Small intestine (tissue), 7 donors: ENCODE measurements at regions not wholly inside any gene's neighbourhood (a gene's known extent, or its start where the extent isn't known, plus 50 kb on each side); places are given as distances from the start of the nearest gene placed in this dataset.

ENCODE experiments used
- DNase-seq, 2 donors: peaks; one replicate each; pipeline versions ENCODE4 v3.0.0 to v3.0.0-alpha.2; 2013
- FAIRE-seq: peaks from 2 replicates; lab custom pipeline; 2012; peaks lifted over from hg19 to GRCh38; lab: Jason Lieb, UNC
- H3K27ac ChIP-seq, 3 donors: one replicate each; pipeline ENCODE4 v1.5.1; 2013; ENCODE audit warnings: low read length in 2 of 3, mild to moderate bottlenecking in 2 of 3, control low read depth in 1 of 3, inconsistent platforms in 1 of 3, low read depth in 1 of 3, moderate library complexity in 1 of 3
- H3K27me3 ChIP-seq, 3 donors: one replicate each; pipeline ENCODE4 v1.6.1; 2013; ENCODE audit warnings: low read length in 3 of 3, inconsistent platforms in 1 of 3; ENCODE audit not compliant: control insufficient read depth in 3 of 3, insufficient read depth in 3 of 3
- H3K36me3 ChIP-seq, 3 donors: one replicate each; pipeline ENCODE4 v1.6.1; 2013; ENCODE audit warnings: low read length in 3 of 3, inconsistent platforms in 1 of 3, low read depth in 1 of 3, mild to moderate bottlenecking in 1 of 3, moderate library complexity in 1 of 3; ENCODE audit not compliant: control insufficient read depth in 3 of 3, insufficient read depth in 2 of 3
- H3K4me1 ChIP-seq, 3 donors: one replicate each; pipeline ENCODE4 v1.6.1; 2013; ENCODE audit warnings: low read length in 2 of 3, inconsistent platforms in 1 of 3, low read depth in 1 of 3, mild to moderate bottlenecking in 1 of 3, moderate library complexity in 1 of 3; ENCODE audit not compliant: control insufficient read depth in 3 of 3, insufficient read depth in 2 of 3
- H3K4me3 ChIP-seq, 3 donors: one replicate each; pipeline ENCODE4 v1.5.1; 2013; ENCODE audit warnings: low read length in 3 of 3, control low read depth in 1 of 3, inconsistent platforms in 1 of 3, low read depth in 1 of 3, mild to moderate bottlenecking in 1 of 3, moderate library complexity in 1 of 3
- H3K9me3 ChIP-seq, 2 donors: one replicate each; pipeline ENCODE4 v1.6.1; 2013; ENCODE audit warnings: low read depth in 1 of 2, low read length in 1 of 2; ENCODE audit not compliant: control insufficient read depth in 2 of 2, insufficient read depth in 1 of 2
- WGBS, 3 donors: extraction: QIAGEN DNeasy Blood & Tissue Kit; methylation state at CpG; one replicate each; pipeline ENCODE4 v1.1.7; 2013; 5-methylcytosine and 5-hydroxymethylcytosine counted together
- donor health status: healthy with polysubstance abuse.
- donor health status: control.
- donor health status: control.
- donor health status: Bipolar disorder and iron deficiency.
- donor health status: healthy.

DNA sequence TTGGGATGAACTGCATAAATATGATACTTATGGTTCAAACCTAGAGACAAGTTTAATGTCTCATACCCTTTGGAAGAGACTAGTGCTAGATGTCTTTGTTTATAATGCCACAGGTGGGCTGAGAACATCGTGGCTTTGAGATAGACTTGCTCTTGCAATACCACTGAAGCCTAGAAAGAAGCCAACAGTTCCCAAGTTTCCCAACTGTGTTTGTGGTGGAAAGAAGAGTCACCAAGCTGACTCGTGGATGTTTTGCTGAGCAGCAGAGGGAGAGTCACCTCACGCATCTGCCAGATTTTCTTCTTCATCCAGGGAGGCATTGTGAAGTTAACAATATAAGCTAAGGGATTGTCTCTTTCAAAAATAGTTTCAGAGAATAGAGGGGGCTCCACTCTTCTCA lies 1076.2 kb downstream of the C4orf33 start:
- Histone ChIP-seq H3K27me3 (no peaks in the 10 kb centered on the region), H3K27ac (no peak overlapping the region), H3K4me1 (no peaks in the 10 kb centered on the region), H3K36me3 (no peaks in the 10 kb centered on the region), H3K4me3 (no peak overlapping the region), H3K9me3 (no peaks in the 10 kb centered on the region)
- DNase-seq = no peak
- WGBS, 3 donors = 60 to 73% (median 68%) methylated on average over 3 of the region's 3 CpGs
- FAIRE-seq = no peak

DNA sequence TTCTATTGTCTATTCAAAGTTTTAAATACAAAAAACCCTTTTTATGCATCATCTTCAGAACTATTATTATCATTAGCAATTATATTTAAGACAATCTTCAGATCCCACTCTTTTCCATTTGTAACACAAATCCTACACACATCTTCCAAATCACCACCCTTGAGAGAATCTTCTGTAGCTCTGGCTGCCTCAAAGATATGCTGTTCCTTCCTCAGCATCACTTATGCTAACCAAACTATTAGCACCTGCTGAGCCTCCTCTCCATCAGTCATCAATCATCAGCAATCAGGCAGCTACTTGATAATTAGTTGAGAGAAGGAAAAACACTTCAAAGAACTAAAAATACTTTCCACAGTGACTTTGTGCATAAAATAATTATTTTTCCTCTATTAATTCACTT lies 1082.2 kb downstream of the C4orf33 start:
- no peak for FAIRE-seq
- no peak for DNase-seq
- Histone ChIP-seq H3K9me3 (no peaks in the 10 kb centered on the region), H3K27me3 (no peaks in the 10 kb centered on the region), H3K27ac (no peak overlapping the region), H3K4me3 (no peak overlapping the region), H3K4me1 (no peaks in the 10 kb centered on the region), H3K36me3 (no peaks in the 10 kb centered on the region)

DNA sequence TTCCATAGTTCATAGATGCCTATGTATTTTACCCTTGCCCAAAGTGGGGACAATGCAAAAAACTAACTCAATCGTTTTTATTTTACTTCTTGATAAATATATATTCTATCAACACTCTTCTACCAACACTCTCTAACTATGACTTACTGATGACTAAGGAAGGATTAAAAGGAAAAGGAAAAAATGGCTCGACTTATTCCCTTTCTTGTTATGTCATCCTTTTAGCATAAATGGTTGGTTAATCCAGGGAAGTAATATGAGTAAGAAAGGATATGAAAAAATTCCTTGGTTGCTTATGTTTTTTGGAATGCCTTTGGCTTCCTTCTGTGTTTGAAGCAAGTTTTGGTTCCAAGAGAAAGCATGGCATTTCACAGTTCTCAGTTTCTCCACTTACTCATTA lies 1087.1 kb downstream of the C4orf33 start:
- Histone ChIP-seq H3K36me3 (no peaks in the 10 kb centered on the region), H3K27ac (no peak overlapping the region), H3K27me3 (no peaks in the 10 kb centered on the region), H3K4me3 (no peak overlapping the region), H3K9me3 (no peaks in the 10 kb centered on the region), H3K4me1 (no peaks in the 10 kb centered on the region)
- FAIRE-seq = no peak
- WGBS, 3 donors = 67 to 86% (median 77%) methylated on average over 2 of the region's 2 CpGs
- DNase-seq = no peak

DNA sequence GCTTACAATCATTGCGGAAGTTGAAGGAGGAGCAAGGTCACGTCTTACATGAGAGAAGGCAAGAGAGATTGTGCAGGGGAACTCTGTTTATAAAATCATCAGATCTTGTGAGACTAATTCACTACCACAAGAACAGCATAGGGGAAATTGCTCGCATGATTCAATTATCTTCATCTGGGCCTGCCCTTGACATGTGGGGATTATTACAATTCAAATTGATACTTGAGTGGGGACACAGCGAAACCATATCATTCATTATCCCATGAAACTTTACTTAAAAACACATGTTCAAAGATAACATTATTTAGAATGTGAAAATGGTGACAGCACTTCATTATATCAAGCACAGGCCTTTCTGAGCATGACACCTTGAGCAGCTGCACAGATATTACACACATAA lies 1087.8 kb downstream of the C4orf33 start:
- Histone ChIP-seq H3K27me3 (no peaks in the 10 kb centered on the region), H3K4me1 (no peaks in the 10 kb centered on the region), H3K36me3 (no peaks in the 10 kb centered on the region), H3K4me3 (no peak overlapping the region), H3K9me3 (no peaks in the 10 kb centered on the region), H3K27ac (no peak overlapping the region)
- no peak for DNase-seq
- 86 to 93% (median 87%) methylated on average over 4 of the region's 4 CpGs for WGBS, 3 donors
- FAIRE-seq = no peak

DNA sequence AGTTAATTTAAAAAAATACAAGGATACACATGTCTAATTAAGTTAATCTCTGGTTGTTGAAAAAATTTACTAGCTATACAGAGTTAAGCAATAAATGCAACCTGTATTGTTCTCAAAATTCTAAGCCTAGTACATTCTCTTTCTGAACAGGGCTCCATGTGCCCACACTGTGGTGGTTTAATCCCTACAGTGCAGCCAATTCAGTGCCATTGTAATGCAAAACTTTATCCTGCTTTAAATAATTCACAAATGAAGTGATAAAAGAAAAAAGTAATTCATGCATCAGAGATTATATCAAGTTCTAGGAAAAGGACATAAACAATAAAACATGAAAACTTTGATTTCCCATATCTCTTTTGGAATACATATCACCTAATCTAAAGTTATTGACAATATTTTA lies 1089.2 kb downstream of the C4orf33 start:
- Histone ChIP-seq H3K4me1 (no peaks in the 10 kb centered on the region), H3K36me3 (no peaks in the 10 kb centered on the region), H3K27me3 (no peaks in the 10 kb centered on the region), H3K27ac (no peak overlapping the region), H3K9me3 (no peaks in the 10 kb centered on the region), H3K4me3 (no peak overlapping the region)
- FAIRE-seq (no peak), DNase-seq (no peak)

DNA sequence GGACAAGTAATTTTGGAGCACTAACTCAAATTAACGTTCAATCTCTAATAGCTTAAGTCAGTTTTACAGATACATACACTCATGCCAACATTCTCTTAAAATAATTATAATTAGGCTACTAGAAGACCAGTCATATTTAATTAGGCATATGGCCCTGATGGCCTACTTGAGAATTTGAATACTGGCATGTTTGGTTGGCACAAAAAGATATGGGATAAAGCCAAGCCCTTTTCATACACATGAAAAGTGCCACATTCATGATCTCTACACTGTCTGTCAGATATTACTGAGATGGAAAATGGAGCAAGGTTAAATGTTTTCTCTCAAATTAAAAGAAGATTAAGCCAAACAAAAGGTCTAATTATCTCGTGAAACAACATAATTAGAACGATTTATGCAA lies 1091.0 kb downstream of the C4orf33 start:
- DNase-seq (no peak), FAIRE-seq (no peak)
- Histone ChIP-seq H3K4me3 (no peak overlapping the region), H3K27me3 (no peaks in the 10 kb centered on the region), H3K4me1 (no peaks in the 10 kb centered on the region), H3K27ac (no peak overlapping the region), H3K9me3 (peaks cover 0 to 7% of the 10 kb centered on the region in 2 donors), H3K36me3 (no peaks in the 10 kb centered on the region)
- 67 to 84% (median 78%) methylated on average over 3 of the region's 3 CpGs for WGBS, 3 donors

DNA sequence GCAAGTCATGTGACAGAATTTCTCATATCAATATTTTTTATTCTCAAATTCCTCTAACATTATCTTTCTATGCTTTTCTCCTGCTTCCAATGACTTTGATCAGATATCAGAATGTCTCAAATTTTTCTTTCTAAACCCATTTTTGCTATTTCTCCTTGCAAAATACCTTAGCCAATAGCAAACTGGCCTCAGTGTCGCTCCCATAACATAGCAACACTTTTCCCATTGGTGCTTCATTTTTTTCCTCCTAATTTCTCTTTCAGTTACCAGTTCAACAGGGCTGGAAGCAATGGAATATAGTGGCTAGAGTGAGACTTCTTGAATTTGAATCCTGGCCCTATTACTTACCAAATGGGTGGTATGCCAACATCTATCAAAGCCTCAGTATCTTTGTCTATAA lies 1091.6 kb downstream of the C4orf33 start:
- WGBS, 3 donors = 81 to 95% (median 88%) methylated on average over 1 of the region's 1 CpG
- no peaks in the 10 kb centered on the region for H3K4me1 ChIP-seq
- peaks cover 0 to 7% of the 10 kb centered on the region in 2 donors for H3K9me3 ChIP-seq
- FAIRE-seq (no peak), DNase-seq (no peak)
- no peaks in the 10 kb centered on the region for H3K27me3 ChIP-seq
- H3K36me3 ChIP-seq = no peaks in the 10 kb centered on the region
- H3K27ac ChIP-seq = no peak overlapping the region
- H3K4me3 ChIP-seq = no peak overlapping the region

DNA sequence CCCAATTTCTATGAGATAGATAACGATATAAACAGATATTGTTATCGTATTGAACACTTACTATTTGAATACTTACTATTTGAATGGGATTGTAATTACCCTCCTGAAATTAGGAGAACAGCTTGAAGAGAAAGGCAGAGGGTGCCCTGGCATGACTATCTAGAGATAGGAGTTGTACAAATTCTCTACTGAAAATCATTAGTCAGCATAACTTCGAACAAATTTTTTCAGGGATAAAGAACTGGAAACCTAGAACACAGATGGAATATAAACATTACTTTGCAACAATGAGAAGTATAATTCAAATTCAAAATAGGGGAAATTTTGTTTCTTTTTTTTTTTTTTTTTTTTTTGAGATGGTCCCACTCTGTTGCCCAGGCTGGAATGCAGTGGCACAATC lies 1096.8 kb downstream of the C4orf33 start:
- WGBS, 3 donors = 89 to 97% (median 96%) methylated on average over 3 of the region's 3 CpGs
- no peak overlapping the region for H3K27ac ChIP-seq
- FAIRE-seq (no peak), DNase-seq (no peak)
- H3K36me3 ChIP-seq = no peaks in the 10 kb centered on the region
- H3K27me3 ChIP-seq = no peaks in the 10 kb centered on the region
- no peak overlapping the region for H3K4me3 ChIP-seq
- no peaks in the 10 kb centered on the region for H3K4me1 ChIP-seq
- H3K9me3 ChIP-seq = peaks cover 0 to 7% of the 10 kb centered on the region in 2 donors

DNA sequence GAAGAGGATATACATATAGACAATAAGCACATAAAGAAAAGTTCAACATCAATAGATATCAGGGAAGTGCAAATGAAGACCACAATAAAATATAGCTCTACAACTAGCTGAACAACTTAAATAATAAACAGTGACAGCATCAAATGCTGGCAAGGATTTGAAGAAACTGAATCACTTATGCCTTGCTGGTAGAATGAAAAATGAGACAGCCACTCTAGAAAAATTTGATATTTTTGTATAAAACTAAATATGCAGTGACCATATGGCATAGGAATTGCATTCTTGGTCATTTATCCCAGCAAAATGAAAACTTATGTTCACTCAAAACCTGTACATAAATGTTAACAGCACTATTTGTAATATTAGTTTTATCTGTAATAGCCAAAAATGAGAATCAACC lies 1102.0 kb downstream of the C4orf33 start:
- no peak overlapping the region for H3K4me3 ChIP-seq
- no peak for DNase-seq
- no peaks in the 10 kb centered on the region for H3K4me1 ChIP-seq
- no peaks in the 10 kb centered on the region for H3K27me3 ChIP-seq
- no peak overlapping the region for H3K27ac ChIP-seq
- peaks cover 0 to 17% of the 10 kb centered on the region in 2 donors for H3K9me3 ChIP-seq
- FAIRE-seq = no peak
- H3K36me3 ChIP-seq = no peaks in the 10 kb centered on the region
